PC-9 (cell line): ENCODE measurements at regions not wholly inside any gene's neighbourhood (a gene's known extent, or its start where the extent isn't known, plus 50 kb on each side); places are given as distances from the start of the nearest gene placed in this dataset.

Experiments used
- BruUV-seq: library from RNA; stranded (reverse); fragments of 400-500 nt; replicated peaks from 2 replicates; lab custom pipeline; 2021; lab: Mats Ljungman, UMichigan
- CTCF ChIA-PET: fragments of 300-600 bp; sonication (Branson Sonifier 250); formaldehyde crosslinking; loops from one replicate; lab custom pipeline; 2022; ENCODE audit warnings: antibody characterized with exemption; lab: Charles Lee
- POLR2A ChIA-PET: fragments of 300-600 bp; sonication (Branson Sonifier 250); formaldehyde crosslinking; loops from one replicate; lab custom pipeline; 2022; ENCODE audit warnings: antibody characterized with exemption; ENCODE audit not compliant: unreplicated experiment; lab: Charles Lee
- DNase-seq, 2 experiments: peaks; one replicate each; pipeline versions ENCODE4 v3.0.0 to v3.0.0-alpha.2; 2015 to 2022; ENCODE audit warnings: mixed read lengths in 1 of 2
- H2AFZ ChIP-seq: fragments of 200-600 bp; sonication (generic); 2 replicates; pipeline ENCODE4 v1.8.1; 2017; ENCODE audit warnings: antibody characterized with exemption
- H3F3A ChIP-seq: fragments of 200-600 bp; sonication (generic); 2 replicates; pipeline ENCODE4 v1.8.1; 2017; ENCODE audit warnings: antibody characterized with exemption, mild to moderate bottlenecking, low read depth; ENCODE audit not compliant: insufficient read depth
- H3K27ac ChIP-seq: fragments of 200-600 bp; sonication (generic); 2 replicates; pipeline ENCODE4 v1.6.1; 2016; ENCODE audit warnings: mixed run types
- H3K27me3 ChIP-seq: fragments of 200-600 bp; sonication (generic); 2 replicates; pipeline ENCODE4 v1.6.1; 2016; ENCODE audit warnings: low read depth, mixed run types; ENCODE audit not compliant: insufficient read depth
- H3K36me3 ChIP-seq: fragments of 200-600 bp; sonication (generic); 2 replicates; pipeline ENCODE4 v1.6.1; 2016; ENCODE audit warnings: low read depth, mixed run types
- H3K4me1 ChIP-seq: fragments of 200-600 bp; sonication (generic); replicated peaks from 2 replicates; pipeline ENCODE4 v1.6.1; 2016; ENCODE audit warnings: mixed run types; ENCODE audit not compliant: insufficient read depth
- H3K4me2 ChIP-seq: fragments of 200-600 bp; sonication (generic); 2 replicates; pipeline ENCODE4 v1.6.1; 2017; ENCODE audit warnings: mixed run types
- H3K4me3 ChIP-seq: fragments of 200-600 bp; sonication (generic); 2 replicates; pipeline ENCODE4 v1.6.1; 2016; ENCODE audit warnings: mixed run types
- H3K79me2 ChIP-seq: fragments of 200-600 bp; sonication (generic); 2 replicates; pipeline ENCODE4 v1.6.1; 2017; ENCODE audit warnings: low read depth, mixed run types
- H3K9me2 ChIP-seq: fragments of 200-600 bp; sonication (generic); 2 replicates; pipeline ENCODE4 v1.8.1; 2017; ENCODE audit warnings: mild to moderate bottlenecking; ENCODE audit not compliant: insufficient read depth
- H3K9me3 ChIP-seq: fragments of 200-600 bp; sonication (generic); 2 replicates; pipeline ENCODE4 v1.8.1; 2016; ENCODE audit warnings: low read depth; ENCODE audit not compliant: insufficient read depth
- H4K20me1 ChIP-seq: fragments of 200-600 bp; sonication (generic); 2 replicates; pipeline ENCODE4 v1.8.1; 2017; ENCODE audit not compliant: insufficient read depth
- CTCF ChIP-seq: fragments of 200-600 bp; sonication (generic); conservative IDR thresholded peaks from 2 replicates; pipeline ENCODE4 v1.6.1; 2017; ENCODE audit warnings: mixed run types, antibody characterized with exemption, mild to moderate bottlenecking, moderate library complexity
- EZH2 ChIP-seq: fragments of 200-600 bp; sonication (generic); IDR thresholded peaks from 2 replicates; pipeline ENCODE4 v1.8.0; 2017; ENCODE audit warnings: antibody characterized with exemption, low read depth
- intact Hi-C: fragments of 100-400 bp; cut with micrococcal nuclease; formaldehyde crosslinking; loops from one replicate; pipeline ENCODE4 v1.10.0; 2022; ENCODE audit not compliant: unreplicated experiment

- ChIA-PET POLR2A (no interaction called here), CTCF (no interaction called here)
- H3K27me3 ChIP-seq = no peaks in the 10 kb centered on the region
- H2AFZ ChIP-seq = no peak overlapping the region
- H3K9me3 ChIP-seq = peaks cover 7% of the 10 kb centered on the region
- no peaks in the 10 kb centered on the region for H4K20me1 ChIP-seq
- no TSS peak for BruUV-seq
- intact Hi-C loops = no loop called here
- H3K79me2 ChIP-seq = no peaks in the 10 kb centered on the region
- no peak overlapping the region for H3K4me2 ChIP-seq
- H3K4me1 ChIP-seq = no peaks in the 10 kb centered on the region
- H3K9me2 ChIP-seq = no peaks in the 10 kb centered on the region
- H3F3A ChIP-seq = no peaks in the 10 kb centered on the region
- no peak overlapping the region for H3K4me3 ChIP-seq
- TF ChIP-seq EZH2 = no peak
- TF ChIP-seq CTCF = no peak
- H3K36me3 ChIP-seq = no peaks in the 10 kb centered on the region
- no peak for DNase-seq
- no peak overlapping the region for H3K27ac ChIP-seq
These were observed 98.1 kb upstream of the GUCA2B start for GRCh38 chr1:42055061-42055460.

- Histone ChIP-seq H2AFZ (no peak overlapping the region), H3K79me2 (no peaks in the 10 kb centered on the region), H3K4me2 (no peak overlapping the region), H3K4me1 (no peaks in the 10 kb centered on the region), H3K4me3 (no peak overlapping the region), H3F3A (no peaks in the 10 kb centered on the region), H3K36me3 (no peaks in the 10 kb centered on the region), H3K9me2 (no peaks in the 10 kb centered on the region), H3K9me3 (no peaks in the 10 kb centered on the region; the same call in 1 of the 2 replicates), H3K27me3 (no peaks in the 10 kb centered on the region), H4K20me1 (no peaks in the 10 kb centered on the region), H3K27ac (no peak overlapping the region)
- no peak for TF ChIP-seq CTCF
- no peak for TF ChIP-seq EZH2
- CTCF ChIA-PET = no interaction called here
- no peak for DNase-seq
- intact Hi-C loops = no loop called here
- POLR2A ChIA-PET = no interaction called here
- no TSS peak for BruUV-seq
These were observed 101.0 kb upstream of the GUCA2B start for GRCh38 chr1:42052072-42052699.

GRCh38 chr1:42047508-42047880 is 105.7 kb upstream of the GUCA2B start:
- H3K9me2 ChIP-seq = no peaks in the 10 kb centered on the region
- intact Hi-C loops = no loop called here
- no peak overlapping the region for H2AFZ ChIP-seq
- POLR2A ChIA-PET = interaction anchor here (0.5 to 0.6 kb wide), 2 partner anchors 373 to 1947 kb away, joined by 3 to 19 read pairs; no protein-coding TSS in a partner anchor
- H3K36me3 ChIP-seq = no peaks in the 10 kb centered on the region
- no peaks in the 10 kb centered on the region for H3K27me3 ChIP-seq
- no TSS peak for BruUV-seq
- H3K4me2 ChIP-seq = no peak overlapping the region
- no peak for TF ChIP-seq EZH2
- TF ChIP-seq CTCF = no peak
- no peaks in the 10 kb centered on the region for H3K79me2 ChIP-seq
- CTCF ChIA-PET = no interaction called here
- H3K27ac ChIP-seq = no peak overlapping the region
- no peaks in the 10 kb centered on the region for H3K4me1 ChIP-seq
- no peaks in the 10 kb centered on the region; the same call in 1 of the 2 replicates for H3K9me3 ChIP-seq
- H3K4me3 ChIP-seq = no peak overlapping the region
- no peaks in the 10 kb centered on the region for H4K20me1 ChIP-seq
- H3F3A ChIP-seq = no peaks in the 10 kb centered on the region
- no peak for DNase-seq
